Cardiac muscle cell (in vitro differentiated cells and primary cell): ENCODE measurements at regions not wholly inside any gene's neighbourhood (a gene's known extent, or its start where the extent isn't known, plus 50 kb on each side); places are given as distances from the start of the nearest gene placed in this dataset.

Source experiments
- DNase-seq, 2 donors: peaks; one replicate each; pipeline versions ENCODE4 v3.0.0 to v3.0.0-alpha.2; 2010 to 2017; ENCODE audit warnings: low read depth in 1 of 2, low spot score in 1 of 2
- H3K27ac ChIP-seq: fragments of 200-600 bp; sonication (generic); 2 replicates; pipeline ENCODE4 v1.5.1; 2016
- H3K27me3 ChIP-seq: fragments of 200-600 bp; sonication (generic); 2 replicates; pipeline ENCODE4 v1.6.0; 2016; ENCODE audit warnings: control low read depth
- H3K36me3 ChIP-seq: fragments of 200-600 bp; sonication (generic); 2 replicates; pipeline ENCODE4 v1.5.1; 2016; ENCODE audit warnings: control low read depth
- H3K4me1 ChIP-seq: fragments of 200-600 bp; sonication (generic); 2 replicates; pipeline ENCODE4 v1.8.1; 2017; ENCODE audit warnings: low read depth, mild to moderate bottlenecking, mixed run types
- H3K4me3 ChIP-seq: fragments of 200-600 bp; sonication (generic); 2 replicates; pipeline ENCODE4 v1.5.1; 2016; ENCODE audit warnings: mild to moderate bottlenecking
- H3K9me3 ChIP-seq: fragments of 200-600 bp; sonication (generic); 2 replicates; pipeline ENCODE4 v1.5.1; 2017; ENCODE audit warnings: low read depth, mild to moderate bottlenecking, control low read depth
- TF ChIP-seq, protein P1 (sequence below): IDR thresholded peaks from 2 replicates; pipeline ENCODE4 v1.5.1; 2012; ENCODE audit warnings: low read depth, mild to moderate bottlenecking, low read length

DNA sequence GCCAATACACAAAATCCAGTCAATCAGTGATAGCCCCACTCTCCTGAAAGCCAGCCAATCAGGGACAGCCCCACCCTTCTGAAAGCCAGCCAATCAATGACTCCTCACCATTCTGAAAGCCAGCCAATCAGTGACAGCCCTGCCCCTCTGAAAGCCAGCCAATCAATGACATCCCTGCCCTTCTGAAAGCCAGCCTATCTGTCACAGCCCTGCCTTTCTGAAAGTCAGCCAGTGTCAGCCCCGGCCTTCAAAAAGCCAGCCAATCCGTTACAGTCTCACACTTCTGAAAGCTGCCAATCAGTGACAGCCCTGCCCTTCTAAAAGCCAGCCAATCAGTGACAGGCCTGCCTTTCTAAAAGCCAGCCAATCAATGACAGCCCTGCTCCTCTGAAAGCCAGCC, 95.9 kb upstream of the HDAC4 start:
- no peak for DNase-seq
- no peaks in the 10 kb centered on the region for H3K4me1 ChIP-seq
- H3K36me3 ChIP-seq = no peaks in the 10 kb centered on the region
- no peaks in the 10 kb centered on the region for H3K27me3 ChIP-seq
- no peak overlapping the region for H3K4me3 ChIP-seq
- H3K27ac ChIP-seq = no peak overlapping the region
- no peaks in the 10 kb centered on the region for H3K9me3 ChIP-seq
- TF ChIP-seq, protein P1, sequence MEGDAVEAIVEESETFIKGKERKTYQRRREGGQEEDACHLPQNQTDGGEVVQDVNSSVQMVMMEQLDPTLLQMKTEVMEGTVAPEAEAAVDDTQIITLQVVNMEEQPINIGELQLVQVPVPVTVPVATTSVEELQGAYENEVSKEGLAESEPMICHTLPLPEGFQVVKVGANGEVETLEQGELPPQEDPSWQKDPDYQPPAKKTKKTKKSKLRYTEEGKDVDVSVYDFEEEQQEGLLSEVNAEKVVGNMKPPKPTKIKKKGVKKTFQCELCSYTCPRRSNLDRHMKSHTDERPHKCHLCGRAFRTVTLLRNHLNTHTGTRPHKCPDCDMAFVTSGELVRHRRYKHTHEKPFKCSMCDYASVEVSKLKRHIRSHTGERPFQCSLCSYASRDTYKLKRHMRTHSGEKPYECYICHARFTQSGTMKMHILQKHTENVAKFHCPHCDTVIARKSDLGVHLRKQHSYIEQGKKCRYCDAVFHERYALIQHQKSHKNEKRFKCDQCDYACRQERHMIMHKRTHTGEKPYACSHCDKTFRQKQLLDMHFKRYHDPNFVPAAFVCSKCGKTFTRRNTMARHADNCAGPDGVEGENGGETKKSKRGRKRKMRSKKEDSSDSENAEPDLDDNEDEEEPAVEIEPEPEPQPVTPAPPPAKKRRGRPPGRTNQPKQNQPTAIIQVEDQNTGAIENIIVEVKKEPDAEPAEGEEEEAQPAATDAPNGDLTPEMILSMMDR = no peak

DNA sequence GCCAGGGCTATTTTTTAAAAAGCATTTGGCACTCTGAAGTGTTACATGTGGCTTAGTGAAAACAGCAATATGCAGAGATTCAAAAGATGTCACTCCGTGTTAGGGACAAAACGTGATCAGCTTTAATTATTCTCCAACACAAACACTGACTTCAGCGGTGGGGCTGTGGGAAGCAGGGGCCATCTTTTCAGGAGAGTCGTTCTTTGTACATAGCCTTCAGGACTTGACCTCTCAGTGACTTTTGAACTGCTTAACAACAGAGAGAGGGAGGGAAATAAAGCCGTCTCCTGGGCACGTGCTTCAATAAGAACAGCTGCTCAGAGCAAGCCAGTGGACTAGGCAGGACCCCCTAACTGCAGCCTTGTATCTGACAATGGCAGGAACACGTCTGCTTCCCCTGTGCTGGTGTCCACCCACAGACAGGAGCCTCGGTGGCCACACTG, 95.0 kb upstream of the HDAC4 start:
- Histone ChIP-seq H3K4me1 (no peaks in the 10 kb centered on the region), H3K27me3 (no peaks in the 10 kb centered on the region), H3K27ac (no peak overlapping the region), H3K4me3 (no peak overlapping the region), H3K36me3 (no peaks in the 10 kb centered on the region), H3K9me3 (no peaks in the 10 kb centered on the region)
- no peak for DNase-seq
- TF ChIP-seq, protein P1 = no peak

DNA sequence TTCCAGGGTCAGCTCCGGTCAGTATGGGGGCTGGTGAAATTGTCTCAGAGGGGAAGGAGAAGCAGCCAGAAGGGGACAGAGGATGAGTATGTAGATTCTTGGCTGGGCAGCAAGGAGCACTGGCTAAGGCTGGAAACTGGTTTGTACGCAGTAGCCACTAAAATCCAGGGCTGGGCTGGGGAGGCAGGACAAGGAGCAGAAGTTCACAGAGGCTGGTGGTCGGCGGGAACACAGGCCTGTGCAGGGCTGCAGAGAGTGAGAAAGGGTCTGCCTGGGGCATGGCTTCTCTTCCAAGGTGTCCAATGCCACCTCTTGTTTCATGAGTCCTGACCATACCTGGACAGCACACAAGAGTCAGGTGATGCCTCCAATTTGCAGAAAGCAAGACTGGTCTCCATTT, 94.4 kb upstream of the HDAC4 start:
- Histone ChIP-seq H3K9me3 (no peaks in the 10 kb centered on the region), H3K4me3 (no peak overlapping the region), H3K27me3 (no peaks in the 10 kb centered on the region), H3K27ac (no peak overlapping the region), H3K4me1 (no peaks in the 10 kb centered on the region), H3K36me3 (no peaks in the 10 kb centered on the region)
- TF ChIP-seq, protein P1 = no peak
- DNase-seq = no peak

DNA sequence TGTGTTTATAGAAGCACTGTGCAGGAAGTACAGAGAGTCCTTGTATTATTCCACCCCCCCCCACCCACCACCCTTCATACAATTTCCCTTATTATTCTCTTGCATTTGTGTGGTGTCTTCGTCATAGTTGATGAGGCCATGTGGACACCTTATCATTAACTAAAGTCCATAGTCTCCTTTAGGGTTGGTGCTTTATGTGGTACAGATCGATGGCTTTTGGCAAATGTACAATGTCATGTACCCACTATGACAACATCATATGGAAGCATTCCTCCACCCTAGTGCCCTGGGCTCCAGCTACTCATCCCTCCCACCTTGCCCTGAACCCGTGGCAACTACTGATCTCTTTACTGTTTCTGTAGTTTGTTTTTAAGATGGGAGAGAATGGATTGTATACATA, 93.8 kb upstream of the HDAC4 start:
- TF ChIP-seq, protein P1 = no peak
- no peaks in the 10 kb centered on the region for H3K27me3 ChIP-seq
- no peaks in the 10 kb centered on the region for H3K36me3 ChIP-seq
- no peak for DNase-seq
- H3K4me3 ChIP-seq = no peak overlapping the region
- no peaks in the 10 kb centered on the region for H3K4me1 ChIP-seq
- no peak overlapping the region for H3K27ac ChIP-seq
- H3K9me3 ChIP-seq = no peaks in the 10 kb centered on the region

DNA sequence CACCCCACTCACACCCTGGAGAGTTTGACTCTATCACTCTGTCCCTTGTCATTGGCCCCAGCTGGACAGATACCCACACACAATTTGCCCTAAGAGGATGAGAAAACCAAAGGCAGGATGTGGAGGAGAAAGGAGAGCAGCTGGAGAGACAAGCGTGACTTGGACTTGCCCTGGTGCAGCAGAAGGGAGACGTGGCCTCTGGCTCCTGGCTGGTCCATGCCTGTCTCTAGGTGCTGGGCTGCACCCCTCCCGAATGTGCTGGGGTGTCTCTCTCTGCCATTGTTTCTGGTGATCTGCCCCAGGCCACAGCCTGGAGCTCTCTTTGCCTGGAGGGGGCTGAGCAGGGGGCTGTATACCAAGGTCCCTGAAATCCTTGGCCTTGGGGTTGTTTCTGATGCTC, 88.7 kb upstream of the HDAC4 start:
- TF ChIP-seq, protein P1 = no peak
- H3K9me3 ChIP-seq = no peaks in the 10 kb centered on the region
- H3K27me3 ChIP-seq = no peaks in the 10 kb centered on the region
- H3K4me3 ChIP-seq = no peak overlapping the region
- no peak overlapping the region for H3K27ac ChIP-seq
- no peaks in the 10 kb centered on the region for H3K36me3 ChIP-seq
- H3K4me1 ChIP-seq = no peaks in the 10 kb centered on the region
- DNase-seq = no peak

DNA sequence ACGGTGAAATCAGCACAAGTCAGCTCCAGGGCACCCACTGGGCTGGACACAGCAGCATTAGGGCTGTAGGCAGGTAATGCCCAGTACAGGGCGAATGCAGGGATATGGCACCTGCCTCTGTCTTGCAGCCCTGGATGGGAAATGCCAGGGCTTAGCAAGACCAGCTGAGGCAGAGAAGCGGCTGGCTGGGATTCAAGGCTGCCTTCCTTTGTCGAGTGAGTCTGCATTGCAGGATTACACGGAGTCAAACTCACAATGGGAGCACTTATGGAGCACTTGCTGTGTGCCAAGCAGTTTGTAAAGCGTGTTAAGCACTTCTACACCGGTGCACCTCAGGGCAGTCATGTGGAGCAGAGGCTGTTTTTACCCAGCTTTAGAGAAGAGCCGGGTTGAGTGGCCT, 87.3 kb upstream of the HDAC4 start:
- TF ChIP-seq, protein P1 = no peak
- no peak for DNase-seq
- no peak overlapping the region for H3K27ac ChIP-seq

More for the DNA sequence above, 87.3 kb upstream of the HDAC4 start:
- Histone ChIP-seq H3K4me3 (no peak overlapping the region), H3K4me1 (no peaks in the 10 kb centered on the region), H3K27me3 (no peaks in the 10 kb centered on the region), H3K9me3 (no peaks in the 10 kb centered on the region), H3K36me3 (no peaks in the 10 kb centered on the region)
